ENCODE measurements at regions not wholly inside any gene's neighbourhood (a gene's known extent, or its start where the extent isn't known, plus 50 kb on each side); places are given as distances from the start of the nearest gene placed in this dataset.

- no peak for TF ChIP-seq REST (IDR thresholded peaks at IDR 0.05; ENCODE audit: insufficient replicate concordance, low read depth)
- TF ChIP-seq CTCF (IDR thresholded peaks at IDR 0.05; ENCODE audit: insufficient read depth, low read length), result no peak
- no peak for TF ChIP-seq POLR2AphosphoS5 (IDR thresholded peaks at IDR 0.05; ENCODE audit: low read depth)
- no peak for TF ChIP-seq GABPA (IDR thresholded peaks at IDR 0.05; ENCODE audit: low read depth)
- TF ChIP-seq SPI1 (IDR thresholded peaks at IDR 0.05; ENCODE audit: borderline replicate concordance, low read depth), result no peak
Measured at GRCh38 chr1:79386730-79387129, 380.2 kb upstream of the ADGRL4 start.

GRCh38 chr1:79380078-79380477 lies 373.5 kb upstream of the ADGRL4 start:
- H3K27ac ChIP-seq (replicated peaks), result no peak overlapping the region
- TF ChIP-seq SPI1 (IDR thresholded peaks at IDR 0.05; ENCODE audit: borderline replicate concordance, low read depth), result no peak
- no peak for TF ChIP-seq POLR2AphosphoS5 (IDR thresholded peaks at IDR 0.05; ENCODE audit: low read depth)
- no peak for TF ChIP-seq CTCF (IDR thresholded peaks at IDR 0.05; ENCODE audit: insufficient read depth, low read length)
- no peak for TF ChIP-seq REST (IDR thresholded peaks at IDR 0.05; ENCODE audit: insufficient replicate concordance, low read depth)
- TF ChIP-seq GABPA (IDR thresholded peaks at IDR 0.05; ENCODE audit: low read depth), result no peak
- no peak overlapping the region for H3K4me3 ChIP-seq (replicated peaks; ENCODE audit: insufficient read depth, low read length)
- no peaks in the 10 kb centered on the region for H3K27me3 ChIP-seq (ENCODE audit: insufficient read depth, poor library complexity, severe bottlenecking)
- DNase-seq (ENCODE audit: low read depth in 1 of 2, low spot score in 1 of 2), result no peak

More at GRCh38 chr1:79386730-79387129, 380.2 kb upstream of the ADGRL4 start:
- H3K27me3 ChIP-seq (ENCODE audit: insufficient read depth, poor library complexity, severe bottlenecking), result no peaks in the 10 kb centered on the region
- H3K4me3 ChIP-seq (replicated peaks; ENCODE audit: insufficient read depth, low read length), result no peak overlapping the region
- H3K27ac ChIP-seq (replicated peaks), result no peak overlapping the region
- no peak for DNase-seq (ENCODE audit: low read depth in 1 of 2, low spot score in 1 of 2)

GRCh38 chr1:79376106-79376505 lies 369.6 kb upstream of the ADGRL4 start:
- Histone ChIP-seq H3K27me3 (ENCODE audit: insufficient read depth, poor library complexity, severe bottlenecking) (no peaks in the 10 kb centered on the region), H3K27ac (replicated peaks) (no peak overlapping the region), H3K4me3 (replicated peaks; ENCODE audit: insufficient read depth, low read length) (no peak overlapping the region)
- TF ChIP-seq GABPA (IDR thresholded peaks at IDR 0.05; ENCODE audit: low read depth) (no peak), CTCF (IDR thresholded peaks at IDR 0.05; ENCODE audit: insufficient read depth, low read length) (no peak), POLR2AphosphoS5 (IDR thresholded peaks at IDR 0.05; ENCODE audit: low read depth) (no peak), REST (IDR thresholded peaks at IDR 0.05; ENCODE audit: insufficient replicate concordance, low read depth) (no peak)
- DNase-seq (ENCODE audit: low read depth in 1 of 2, low spot score in 1 of 2), result no peak
